ENCODE measurements at regions not wholly inside any gene's neighbourhood (a gene's known extent, or its start where the extent isn't known, plus 50 kb on each side); places are given as distances from the start of the nearest gene placed in this dataset.

GRCh38 chr6:145507239-145507638 is 228.1 kb downstream of the EPM2A start:
- no peak for TF ChIP-seq ZFX (IDR thresholded peaks at IDR 0.05)
- no peak overlapping the region for H3K27ac ChIP-seq

GRCh38 chr6:145508107-145508506 is 227.2 kb downstream of the EPM2A start:
- TF ChIP-seq CTCF (conservative IDR thresholded peaks at IDR 0.05) (peak; percentile 54), ZFX (IDR thresholded peaks at IDR 0.05) (no peak)
- no peak overlapping the region for H3K27ac ChIP-seq

GRCh38 chr6:145517492-145517891 is 217.8 kb downstream of the EPM2A start:
- H3K27ac ChIP-seq: no peak overlapping the region
- no peak for TF ChIP-seq ZFX (IDR thresholded peaks at IDR 0.05)
- no peak for TF ChIP-seq CTCF (conservative IDR thresholded peaks at IDR 0.05)

GRCh38 chr6:145525038-145525437 is 210.3 kb downstream of the EPM2A start:
- no peak for TF ChIP-seq ZFX (IDR thresholded peaks at IDR 0.05)
- TF ChIP-seq CTCF (conservative IDR thresholded peaks at IDR 0.05): no peak
- no peak overlapping the region for H3K27ac ChIP-seq

GRCh38 chr6:145529582-145529981 is 205.7 kb downstream of the EPM2A start:
- TF ChIP-seq ZFX (IDR thresholded peaks at IDR 0.05) (no peak), CTCF (conservative IDR thresholded peaks at IDR 0.05) (no peak)
- no peak overlapping the region for H3K27ac ChIP-seq

- no peak for TF ChIP-seq ZFX (IDR thresholded peaks at IDR 0.05)
- TF ChIP-seq CTCF (conservative IDR thresholded peaks at IDR 0.05): no peak
- no peak overlapping the region for H3K27ac ChIP-seq
Measured at GRCh38 chr6:145530454-145530853, 204.9 kb downstream of the EPM2A start.

GRCh38 chr6:145531032-145531431 is 204.3 kb downstream of the EPM2A start:
- TF ChIP-seq ZFX (IDR thresholded peaks at IDR 0.05): no peak
- TF ChIP-seq CTCF (conservative IDR thresholded peaks at IDR 0.05): no peak
- no peak overlapping the region for H3K27ac ChIP-seq

- TF ChIP-seq ZFX (IDR thresholded peaks at IDR 0.05) (no peak), CTCF (conservative IDR thresholded peaks at IDR 0.05) (no peak)
- H3K27ac ChIP-seq: no peak overlapping the region
Measured at GRCh38 chr6:145531822-145532221, 203.5 kb downstream of the EPM2A start.

Measured in C4-2B (cell line).